ENCODE measurements at regions not wholly inside any gene's neighbourhood (a gene's known extent, or its start where the extent isn't known, plus 50 kb on each side); places are given as distances from the start of the nearest gene placed in this dataset.

GRCh38 chr9:108167136-108167900, 677.7 kb upstream of the KLF4 start:
- DNase-seq, result no peak

- DNase-seq, result no peak
Measured at GRCh38 chr9:108166519-108166918, 677.0 kb upstream of the KLF4 start.

GRCh38 chr9:108163321-108164005, 673.9 kb upstream of the KLF4 start:
- no peak for DNase-seq

GRCh38 chr9:108162664-108163063, 673.1 kb upstream of the KLF4 start:
- no peak for DNase-seq

GRCh38 chr9:108161503-108161902, 671.9 kb upstream of the KLF4 start:
- no peak for DNase-seq

GRCh38 chr9:108160706-108161355, 671.3 kb upstream of the KLF4 start:
- DNase-seq, result no peak

GRCh38 chr9:108160039-108160438, 670.5 kb upstream of the KLF4 start:
- no peak for DNase-seq

- DNase-seq, result no peak
Measured at GRCh38 chr9:108158236-108158995, 668.8 kb upstream of the KLF4 start.

GRCh38 chr9:108156270-108156998, 666.9 kb upstream of the KLF4 start:
- DNase-seq, result no peak

GRCh38 chr9:108153416-108153815, 663.8 kb upstream of the KLF4 start:
- no peak for DNase-seq

- DNase-seq, result no peak
Measured at GRCh38 chr9:108150736-108151586, 661.4 kb upstream of the KLF4 start.

- no peak for DNase-seq
Measured at GRCh38 chr9:108149326-108149725, 659.8 kb upstream of the KLF4 start.

- DNase-seq, result no peak
Measured at GRCh38 chr9:108142504-108143201, 653.1 kb upstream of the KLF4 start.

GRCh38 chr9:108142142-108142503, 652.6 kb upstream of the KLF4 start:
- DNase-seq, result no peak

- DNase-seq, result no peak
Measured at GRCh38 chr9:108139900-108140299, 650.3 kb upstream of the KLF4 start.

- DNase-seq, result no peak
Measured at GRCh38 chr9:108138516-108138915, 648.9 kb upstream of the KLF4 start.

- DNase-seq, result no peak
Measured at GRCh38 chr9:108136656-108137055, 647.1 kb upstream of the KLF4 start.

GRCh38 chr9:108134486-108135128, 645.0 kb upstream of the KLF4 start:
- DNase-seq, result no peak

- DNase-seq, result no peak
Measured at GRCh38 chr9:108133680-108134079, 644.1 kb upstream of the KLF4 start.

- no peak for DNase-seq
Measured at GRCh38 chr9:108133101-108133500, 643.5 kb upstream of the KLF4 start.
